ENCODE measurements at regions not wholly inside any gene's neighbourhood (a gene's known extent, or its start where the extent isn't known, plus 50 kb on each side); places are given as distances from the start of the nearest gene placed in this dataset.
A peak's percentile ranks its signal among the peaks of the same experiment; 100 is the strongest.

DNA sequence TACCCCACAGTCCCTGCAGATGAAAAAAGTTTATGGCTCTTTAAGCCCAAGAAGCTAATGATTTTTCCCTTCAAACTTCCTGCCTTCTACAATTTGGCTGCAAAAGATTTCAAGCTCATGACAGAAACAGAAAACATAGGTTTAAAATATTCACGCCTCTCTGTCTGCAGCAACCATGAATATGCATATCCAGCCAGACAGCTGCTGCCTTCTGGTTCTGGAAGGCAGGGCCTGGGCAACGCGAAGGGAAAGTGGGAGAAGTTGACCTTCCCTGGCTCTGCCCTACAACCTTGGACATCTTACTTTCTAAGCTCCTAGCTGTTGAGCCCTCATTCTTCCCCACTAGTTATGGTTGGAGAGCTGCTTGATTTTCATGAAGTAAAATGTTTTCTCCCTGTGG, 64.8 kb upstream of the CLINT1 start:
- H3K9ac ChIP-seq (ENCODE audit: control insufficient read depth, insufficient read depth, low read length) = no peak overlapping the region
- no peak for DNase-seq (ENCODE audit: low read depth, low spot score)
- TF ChIP-seq CREM (IDR thresholded peaks at IDR 0.05; ENCODE audit: low read depth) = no peak
- TF ChIP-seq, protein P1, sequence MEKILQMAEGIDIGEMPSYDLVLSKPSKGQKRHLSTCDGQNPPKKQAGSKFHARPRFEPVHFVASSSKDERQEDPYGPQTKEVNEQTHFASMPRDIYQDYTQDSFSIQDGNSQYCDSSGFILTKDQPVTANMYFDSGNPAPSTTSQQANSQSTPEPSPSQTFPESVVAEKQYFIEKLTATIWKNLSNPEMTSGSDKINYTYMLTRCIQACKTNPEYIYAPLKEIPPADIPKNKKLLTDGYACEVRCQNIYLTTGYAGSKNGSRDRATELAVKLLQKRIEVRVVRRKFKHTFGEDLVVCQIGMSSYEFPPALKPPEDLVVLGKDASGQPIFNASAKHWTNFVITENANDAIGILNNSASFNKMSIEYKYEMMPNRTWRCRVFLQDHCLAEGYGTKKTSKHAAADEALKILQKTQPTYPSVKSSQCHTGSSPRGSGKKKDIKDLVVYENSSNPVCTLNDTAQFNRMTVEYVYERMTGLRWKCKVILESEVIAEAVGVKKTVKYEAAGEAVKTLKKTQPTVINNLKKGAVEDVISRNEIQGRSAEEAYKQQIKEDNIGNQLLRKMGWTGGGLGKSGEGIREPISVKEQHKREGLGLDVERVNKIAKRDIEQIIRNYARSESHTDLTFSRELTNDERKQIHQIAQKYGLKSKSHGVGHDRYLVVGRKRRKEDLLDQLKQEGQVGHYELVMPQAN (conservative IDR thresholded peaks at IDR 0.05) = no peak
- TF ChIP-seq, protein P2, sequence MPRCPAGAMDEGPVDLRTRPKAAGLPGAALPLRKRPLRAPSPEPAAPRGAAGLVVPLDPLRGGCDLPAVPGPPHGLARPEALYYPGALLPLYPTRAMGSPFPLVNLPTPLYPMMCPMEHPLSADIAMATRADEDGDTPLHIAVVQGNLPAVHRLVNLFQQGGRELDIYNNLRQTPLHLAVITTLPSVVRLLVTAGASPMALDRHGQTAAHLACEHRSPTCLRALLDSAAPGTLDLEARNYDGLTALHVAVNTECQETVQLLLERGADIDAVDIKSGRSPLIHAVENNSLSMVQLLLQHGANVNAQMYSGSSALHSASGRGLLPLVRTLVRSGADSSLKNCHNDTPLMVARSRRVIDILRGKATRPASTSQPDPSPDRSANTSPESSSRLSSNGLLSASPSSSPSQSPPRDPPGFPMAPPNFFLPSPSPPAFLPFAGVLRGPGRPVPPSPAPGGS (IDR thresholded peaks at IDR 0.05; ENCODE audit: borderline replicate concordance, insufficient read depth, low read depth, low read length, poor library complexity, severe bottlenecking) = no peak
- no peak for TF ChIP-seq MEF2B (IDR thresholded peaks at IDR 0.05; ENCODE audit: partially characterized antibody, poor library complexity, severe bottlenecking)
- TF ChIP-seq POU2F2 (IDR thresholded peaks at IDR 0.05; ENCODE audit: borderline replicate concordance, low read depth, low read length) = peak; percentile 63; the same call in 1 of the 3 replicates
- in situ Hi-C loops (cut with MboI) (no loop called here), intact Hi-C loops (cut with micrococcal nuclease; ENCODE audit: unreplicated experiment) (no loop called here)
- WGBS (ENCODE audit: insufficient coverage, insufficient replicate concordance, low lambda C conversion rate, missing lambda C conversion rate) = 62% methylated on average over 3 of the region's 3 CpGs
- H3K4me3 ChIP-seq = no peak overlapping the region
- no peaks in the 10 kb centered on the region for H3K27me3 ChIP-seq (replicated peaks in 1 of 2; ENCODE audit: control insufficient read depth in 2 of 2, insufficient read depth in 2 of 2, low read length in 1 of 2)
- H3K27ac ChIP-seq (ENCODE audit: control insufficient read depth, insufficient read depth) = no peak overlapping the region
- no peaks in the 10 kb centered on the region for H3K79me2 ChIP-seq (ENCODE audit: control insufficient read depth, insufficient read depth, low read length)
- POLR2A ChIA-PET = no interaction called here
- no peaks in the 10 kb centered on the region for H3K9me3 ChIP-seq (replicated peaks; ENCODE audit: control insufficient read depth, insufficient read depth, low read length)
- H3K36me3 ChIP-seq (ENCODE audit: control insufficient read depth in 2 of 2, insufficient read depth in 2 of 2, low read length in 1 of 2) = no peaks in the 10 kb centered on the region
- H4K20me1 ChIP-seq (ENCODE audit: control insufficient read depth, insufficient read depth) = no peaks in the 10 kb centered on the region
- SMC1A ChIA-PET (ENCODE audit: uncharacterized antibody, unreplicated experiment) = interaction anchor here (0.6 to 2.3 kb wide), 9 partner anchors 9 to 107 kb away, joined by 3 to 13 read pairs (median 4); no protein-coding TSS in a partner anchor
- H3K4me2 ChIP-seq (ENCODE audit: control insufficient read depth, insufficient read depth) = no peak overlapping the region
- CTCF ChIA-PET = interaction anchor here (0.9 to 3.1 kb wide), 8 partner anchors 9 to 106 kb away, joined by 3 to 14 read pairs (median 6); no protein-coding TSS in a partner anchor
- no peak for ATAC-seq
- no peak for FAIRE-seq
- no peak overlapping the region for H2AFZ ChIP-seq (ENCODE audit: control insufficient read depth, low read depth, low read length)
- no TSS peak for BruUV-seq (replicated peaks)
- RAD21 ChIA-PET (ENCODE audit: unreplicated experiment) = interaction anchor here (1.0 to 1.5 kb wide), 2 partner anchors 25 to 63 kb away, joined by 3 to 9 read pairs; no protein-coding TSS in a partner anchor
- H3K4me1 ChIP-seq (ENCODE audit: control insufficient read depth, insufficient read depth, low read length) = no peaks in the 10 kb centered on the region
